Nephron progenitor cell (in vitro differentiated cells): ENCODE measurements at regions not wholly inside any gene's neighbourhood (a gene's known extent, or its start where the extent isn't known, plus 50 kb on each side); places are given as distances from the start of the nearest gene placed in this dataset.

Experiments used
- DNase-seq: peaks from one replicate; pipeline ENCODE4 v3.0.0; 2021
- H3K27ac Mint-ChIP-seq: 2 replicates; pipeline ENCODE4 v1.8.0; 2021; ENCODE audit warnings: mild to moderate bottlenecking, moderate library complexity, mixed read lengths
- H3K27me3 Mint-ChIP-seq: 2 replicates; pipeline ENCODE4 v1.8.0; 2021; ENCODE audit warnings: mild to moderate bottlenecking, low read depth, mixed read lengths; ENCODE audit not compliant: poor library complexity
- H3K36me3 Mint-ChIP-seq: 2 replicates; pipeline ENCODE4 v1.8.0; 2021; ENCODE audit warnings: low read depth, mixed read lengths
- H3K4me1 Mint-ChIP-seq: 2 replicates; pipeline ENCODE4 v1.8.0; 2021; ENCODE audit warnings: mixed read lengths
- H3K4me3 Mint-ChIP-seq: 2 replicates; pipeline ENCODE4 v1.8.0; 2021; ENCODE audit warnings: mild to moderate bottlenecking, moderate library complexity, mixed read lengths
- H3K9me3 Mint-ChIP-seq: 2 replicates; pipeline ENCODE4 v1.8.0; 2021; ENCODE audit warnings: mild to moderate bottlenecking, moderate library complexity, mixed read lengths
- CTCF ChIP-seq: fragments of 200-600 bp; sonication (generic); IDR thresholded peaks from 2 replicates; pipeline ENCODE4 v1.5.0; 2021; ENCODE audit warnings: antibody characterized with exemption

GRCh38 chr5:98060148-98060547 is 713.3 kb upstream of the RGMB start:
- Mint-ChIP-seq H3K9me3 (no peaks in the 10 kb centered on the region), H3K4me1 (no peaks in the 10 kb centered on the region), H3K4me3 (no peak overlapping the region), H3K36me3 (no peaks in the 10 kb centered on the region), H3K27me3 (peaks cover 4% of the 10 kb centered on the region), H3K27ac (no peak overlapping the region)
- no peak for TF ChIP-seq CTCF
- no peak for DNase-seq

- H3K27ac Mint-ChIP-seq = no peak overlapping the region
These were observed 709.3 kb upstream of the RGMB start for GRCh38 chr5:98064118-98064685.

GRCh38 chr5:98065261-98065909 is 708.1 kb upstream of the RGMB start:
- no peak for DNase-seq
- no peaks in the 10 kb centered on the region for H3K27me3 Mint-ChIP-seq
- no peak overlapping the region for H3K27ac Mint-ChIP-seq
- H3K4me1 Mint-ChIP-seq = no peaks in the 10 kb centered on the region
- H3K36me3 Mint-ChIP-seq = no peaks in the 10 kb centered on the region
- TF ChIP-seq CTCF = no peak
- H3K4me3 Mint-ChIP-seq = no peak overlapping the region
- H3K9me3 Mint-ChIP-seq = no peaks in the 10 kb centered on the region

More at GRCh38 chr5:98064118-98064685, 709.3 kb upstream of the RGMB start:
- DNase-seq = no peak
- Mint-ChIP-seq H3K27me3 (peaks cover 4% of the 10 kb centered on the region), H3K4me3 (no peak overlapping the region), H3K9me3 (no peaks in the 10 kb centered on the region), H3K4me1 (no peaks in the 10 kb centered on the region), H3K36me3 (no peaks in the 10 kb centered on the region)
- TF ChIP-seq CTCF = no peak

GRCh38 chr5:98066910-98067309 is 706.6 kb upstream of the RGMB start:
- no peak for TF ChIP-seq CTCF
- no peaks in the 10 kb centered on the region for H3K36me3 Mint-ChIP-seq
- no peaks in the 10 kb centered on the region for H3K27me3 Mint-ChIP-seq
- no peaks in the 10 kb centered on the region for H3K9me3 Mint-ChIP-seq
- no peak for DNase-seq
- no peaks in the 10 kb centered on the region for H3K4me1 Mint-ChIP-seq
- no peak overlapping the region for H3K27ac Mint-ChIP-seq
- H3K4me3 Mint-ChIP-seq = no peak overlapping the region

- Mint-ChIP-seq H3K27me3 (no peaks in the 10 kb centered on the region), H3K27ac (no peak overlapping the region), H3K36me3 (no peaks in the 10 kb centered on the region), H3K4me3 (no peak overlapping the region), H3K9me3 (no peaks in the 10 kb centered on the region), H3K4me1 (no peaks in the 10 kb centered on the region)
- DNase-seq = no peak
- no peak for TF ChIP-seq CTCF
These were observed 703.5 kb upstream of the RGMB start for GRCh38 chr5:98069876-98070512.
